BE2C (cell line): ENCODE measurements at regions not wholly inside any gene's neighbourhood (a gene's known extent, or its start where the extent isn't known, plus 50 kb on each side); places are given as distances from the start of the nearest gene placed in this dataset.

Source experiments
- DNase-seq: peaks from one replicate; pipeline ENCODE4 v3.0.0-alpha.2; 2020
- H3K27me3 ChIP-seq: fragments of 250-450 bp; sonication (Bioruptor Pico); 2 replicates; pipeline ENCODE4 v1.5.1; 2020; ENCODE audit warnings: mild to moderate bottlenecking
- H3K36me3 ChIP-seq: fragments of 250-450 bp; sonication (Bioruptor Pico); 2 replicates; pipeline ENCODE4 v1.5.1; 2020; ENCODE audit warnings: mild to moderate bottlenecking
- H3K4me1 ChIP-seq: fragments of 250-450 bp; sonication (Bioruptor Pico); 2 replicates; pipeline ENCODE4 v1.5.1; 2020
- H3K4me3 ChIP-seq: 2 replicates; pipeline ENCODE4 v1.5.1; 2011; ENCODE audit warnings: low read depth, low read length
- H3K9me3 ChIP-seq: fragments of 250-450 bp; sonication (Bioruptor Pico); 2 replicates; pipeline ENCODE4 v1.5.1; 2020
- TF ChIP-seq, protein P1 (sequence below): IDR thresholded peaks from 2 replicates; pipeline ENCODE4 v1.5.1; 2012; ENCODE audit warnings: mild to moderate bottlenecking, low read depth, low read length

DNA sequence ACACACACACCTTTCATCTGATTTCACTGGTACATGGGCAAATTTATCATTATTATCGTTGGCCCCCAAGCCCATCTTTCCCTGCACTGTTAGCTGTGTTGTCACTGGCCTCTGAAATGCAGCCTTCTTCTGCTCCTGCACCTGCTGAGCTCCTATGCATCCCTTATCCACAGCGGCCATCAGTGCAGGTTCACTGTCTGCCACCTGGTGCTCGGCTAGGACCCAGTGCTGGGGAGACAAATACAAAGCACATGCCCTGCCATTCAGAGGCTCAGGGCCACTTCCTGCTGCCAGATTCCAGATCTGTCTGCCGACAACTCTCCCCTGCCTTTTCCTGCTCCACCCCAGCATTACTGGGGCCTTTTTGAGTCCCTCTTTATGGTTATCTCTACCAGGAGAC, 1205.4 kb downstream of the TBC1D22A start:
- Histone ChIP-seq H3K9me3 (no peaks in the 10 kb centered on the region), H3K36me3 (no peaks in the 10 kb centered on the region), H3K27me3 (no peaks in the 10 kb centered on the region), H3K4me3 (no peak overlapping the region), H3K4me1 (no peaks in the 10 kb centered on the region)
- no peak for DNase-seq
- TF ChIP-seq, protein P1, sequence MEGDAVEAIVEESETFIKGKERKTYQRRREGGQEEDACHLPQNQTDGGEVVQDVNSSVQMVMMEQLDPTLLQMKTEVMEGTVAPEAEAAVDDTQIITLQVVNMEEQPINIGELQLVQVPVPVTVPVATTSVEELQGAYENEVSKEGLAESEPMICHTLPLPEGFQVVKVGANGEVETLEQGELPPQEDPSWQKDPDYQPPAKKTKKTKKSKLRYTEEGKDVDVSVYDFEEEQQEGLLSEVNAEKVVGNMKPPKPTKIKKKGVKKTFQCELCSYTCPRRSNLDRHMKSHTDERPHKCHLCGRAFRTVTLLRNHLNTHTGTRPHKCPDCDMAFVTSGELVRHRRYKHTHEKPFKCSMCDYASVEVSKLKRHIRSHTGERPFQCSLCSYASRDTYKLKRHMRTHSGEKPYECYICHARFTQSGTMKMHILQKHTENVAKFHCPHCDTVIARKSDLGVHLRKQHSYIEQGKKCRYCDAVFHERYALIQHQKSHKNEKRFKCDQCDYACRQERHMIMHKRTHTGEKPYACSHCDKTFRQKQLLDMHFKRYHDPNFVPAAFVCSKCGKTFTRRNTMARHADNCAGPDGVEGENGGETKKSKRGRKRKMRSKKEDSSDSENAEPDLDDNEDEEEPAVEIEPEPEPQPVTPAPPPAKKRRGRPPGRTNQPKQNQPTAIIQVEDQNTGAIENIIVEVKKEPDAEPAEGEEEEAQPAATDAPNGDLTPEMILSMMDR = no peak

DNA sequence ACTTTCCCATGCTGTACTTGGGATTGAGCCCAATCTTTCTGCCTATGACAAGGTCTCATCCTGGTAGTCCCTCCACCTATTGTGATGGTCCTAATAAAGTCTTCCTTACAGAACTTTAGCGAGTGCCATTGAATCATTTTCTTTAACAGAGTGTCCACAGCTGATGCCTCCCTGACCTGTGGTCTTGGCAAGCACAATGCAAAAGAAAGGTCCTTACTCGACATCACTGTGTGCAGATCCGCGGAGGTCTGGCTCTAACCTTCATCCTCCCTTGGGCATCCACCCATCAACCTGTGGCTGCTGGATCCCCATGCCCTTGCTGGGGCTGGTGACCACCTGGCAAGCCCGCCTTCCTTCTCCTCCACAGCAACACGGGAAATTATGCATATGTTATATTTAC, 1203.9 kb downstream of the TBC1D22A start:
- H3K9me3 ChIP-seq = no peaks in the 10 kb centered on the region
- no peaks in the 10 kb centered on the region for H3K4me1 ChIP-seq
- H3K4me3 ChIP-seq = no peak overlapping the region
- H3K27me3 ChIP-seq = no peaks in the 10 kb centered on the region
- TF ChIP-seq, protein P1 = no peak
- H3K36me3 ChIP-seq = no peaks in the 10 kb centered on the region
- DNase-seq = no peak

DNA sequence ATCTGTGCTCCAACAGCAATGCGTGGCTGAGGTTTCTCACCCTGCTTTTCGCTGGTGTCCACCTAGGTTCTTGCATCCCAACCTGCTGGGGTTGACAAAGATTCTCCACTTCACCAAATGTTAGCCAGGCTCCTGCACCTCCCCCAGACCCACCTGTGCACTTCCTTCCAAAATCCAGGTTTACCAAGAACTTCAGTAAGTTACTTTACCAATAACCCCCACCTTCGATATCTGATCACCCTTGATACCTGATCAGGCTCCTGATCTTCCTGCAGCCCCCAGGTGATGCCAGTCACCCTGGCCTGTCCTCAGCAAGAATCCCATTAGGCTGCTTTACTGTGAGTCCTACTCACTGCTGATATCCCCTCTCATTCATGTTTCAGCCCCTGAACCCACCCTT, 1203.4 kb downstream of the TBC1D22A start:
- no peaks in the 10 kb centered on the region for H3K36me3 ChIP-seq
- H3K4me1 ChIP-seq = no peaks in the 10 kb centered on the region
- no peaks in the 10 kb centered on the region for H3K9me3 ChIP-seq
- TF ChIP-seq, protein P1 = no peak
- H3K27me3 ChIP-seq = no peaks in the 10 kb centered on the region
- H3K4me3 ChIP-seq = no peak overlapping the region
- DNase-seq = no peak

DNA sequence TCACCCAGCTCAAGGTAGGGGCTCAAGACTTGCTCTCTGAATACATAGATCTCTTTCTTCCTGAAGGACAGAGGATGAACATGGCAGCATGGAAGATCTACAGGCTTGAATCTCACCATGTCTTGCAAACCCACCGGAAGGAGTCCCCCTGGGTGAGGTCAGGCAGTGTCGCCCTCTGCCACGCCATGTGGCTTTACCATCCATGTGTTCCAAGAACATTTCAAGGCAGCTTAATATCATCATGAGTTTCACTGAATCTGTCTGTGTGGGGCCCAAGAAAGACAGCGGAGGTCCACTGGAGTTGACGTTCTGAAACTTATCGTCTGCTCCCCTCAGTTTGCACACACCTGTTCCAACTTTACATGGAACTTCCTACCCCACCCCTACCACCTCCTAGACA, 1202.6 kb downstream of the TBC1D22A start:
- H3K27me3 ChIP-seq = no peaks in the 10 kb centered on the region
- no peaks in the 10 kb centered on the region for H3K9me3 ChIP-seq
- no peaks in the 10 kb centered on the region for H3K4me1 ChIP-seq
- no peak overlapping the region for H3K4me3 ChIP-seq
- TF ChIP-seq, protein P1 = no peak
- no peaks in the 10 kb centered on the region for H3K36me3 ChIP-seq
- DNase-seq = no peak

DNA sequence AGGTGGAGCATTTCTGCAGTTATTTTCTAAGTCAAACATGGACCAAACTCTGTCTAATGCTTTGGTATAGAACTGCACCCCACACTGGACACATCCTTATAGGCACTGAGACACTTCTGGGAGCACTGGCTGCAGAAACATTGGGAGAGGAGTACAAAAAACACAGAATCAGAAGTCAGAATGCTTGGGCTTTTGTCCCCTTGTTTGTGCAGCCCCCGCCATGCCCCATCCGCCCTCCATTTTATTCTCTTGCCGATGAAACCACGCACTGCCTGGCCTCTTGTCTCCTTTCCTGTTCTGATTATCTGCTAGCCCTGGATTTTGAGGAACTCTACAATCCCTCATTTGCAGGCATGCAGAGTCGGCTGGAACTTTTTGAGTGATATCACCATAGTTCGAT, 1201.2 kb downstream of the TBC1D22A start:
- H3K9me3 ChIP-seq = no peaks in the 10 kb centered on the region; the same call in 1 of the 2 replicates
- no peaks in the 10 kb centered on the region for H3K4me1 ChIP-seq
- DNase-seq = no peak
- TF ChIP-seq, protein P1 = no peak
- no peak overlapping the region for H3K4me3 ChIP-seq
- H3K27me3 ChIP-seq = no peaks in the 10 kb centered on the region
- H3K36me3 ChIP-seq = no peaks in the 10 kb centered on the region

DNA sequence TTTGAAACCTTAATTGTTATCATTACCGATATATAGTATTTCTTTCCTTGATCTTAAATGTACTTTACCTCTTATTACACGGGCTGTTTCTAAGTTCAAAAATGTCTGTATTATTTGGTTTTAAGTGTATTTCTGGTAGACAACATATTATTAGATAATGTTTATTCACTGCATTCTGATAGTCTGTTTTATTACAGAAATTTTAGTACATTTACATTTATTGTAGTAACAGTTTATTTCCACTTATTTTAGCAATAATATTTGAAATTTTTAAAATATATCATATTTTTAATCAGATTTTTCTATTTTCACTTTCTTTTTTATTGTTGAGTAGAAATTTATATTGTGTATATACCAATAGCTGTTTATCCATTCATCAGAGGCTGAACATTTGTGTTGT, 1195.2 kb downstream of the TBC1D22A start:
- H3K4me1 ChIP-seq = no peaks in the 10 kb centered on the region
- no peaks in the 10 kb centered on the region; the same call in 1 of the 2 replicates for H3K9me3 ChIP-seq
- H3K36me3 ChIP-seq = no peaks in the 10 kb centered on the region
- no peak overlapping the region for H3K4me3 ChIP-seq
- H3K27me3 ChIP-seq = no peaks in the 10 kb centered on the region
- TF ChIP-seq, protein P1 = no peak
- no peak for DNase-seq
